Activated CD4-positive, alpha-beta T cell treated with anti-CD3 and anti-CD28 coated beads for 36 hours (primary cell): ENCODE measurements at regions not wholly inside any gene's neighbourhood (a gene's known extent, or its start where the extent isn't known, plus 50 kb on each side); places are given as distances from the start of the nearest gene placed in this dataset.

Experiments
- ATAC-seq: fragments of 200-7000 bp; cut with Tn5 transposase; one replicate; pipeline ENCODE4 v1.10.0; 2021; ENCODE audit warnings: mild to moderate bottlenecking, moderate library complexity
- CTCF ChIA-PET: fragments of 350-600 bp; sonication (Branson Sonifier 250); formaldehyde crosslinking; loops from one replicate; lab custom pipeline; 2021; ENCODE audit warnings: antibody characterized with exemption; lab: Charles Lee
- POLR2A ChIA-PET: fragments of 350-600 bp; sonication (Branson Sonifier 250); formaldehyde crosslinking; loops from one replicate; lab custom pipeline; 2021; ENCODE audit warnings: antibody characterized with exemption, inconsistent platforms; lab: Charles Lee
- DNase-seq: peaks from one replicate; pipeline ENCODE4 v3.0.0-alpha.2; 2020
- H3K27ac Mint-ChIP-seq: one replicate; pipeline ENCODE4 v1.8.0; 2021; ENCODE audit warnings: mixed read lengths
- H3K27me3 Mint-ChIP-seq: one replicate; pipeline ENCODE4 v1.8.0; 2021; ENCODE audit warnings: mixed read lengths
- H3K36me3 Mint-ChIP-seq: one replicate; pipeline ENCODE4 v1.8.0; 2021; ENCODE audit warnings: low read depth, mixed read lengths
- H3K4me1 Mint-ChIP-seq: one replicate; pipeline ENCODE4 v1.8.0; 2021; ENCODE audit warnings: mixed read lengths
- H3K4me3 Mint-ChIP-seq: one replicate; pipeline ENCODE4 v1.8.0; 2021; ENCODE audit warnings: mild to moderate bottlenecking, moderate library complexity, mixed read lengths
- H3K9me3 Mint-ChIP-seq: one replicate; pipeline ENCODE4 v1.8.0; 2021; ENCODE audit warnings: low read depth, mixed read lengths
- intact Hi-C, 2 experiments: fragments of 100-400 bp; cut with DNase I in 1 of 2; cut with micrococcal nuclease in 1 of 2; formaldehyde crosslinking; loops; one replicate each; pipeline versions ENCODE4 v1.14.2 to v1.15.1; 2022 to 2024; cut with DNase I, micrococcal nuclease

GRCh38 chr2:160550048-160550447 is 56.4 kb upstream of the RBMS1 start:
- Mint-ChIP-seq H3K27me3 (peaks cover 1% of the 10 kb centered on the region), H3K4me3 (no peak overlapping the region), H3K9me3 (peaks cover under 1% of the 10 kb centered on the region), H3K4me1 (peaks cover 4% of the 10 kb centered on the region), H3K27ac (no peak overlapping the region), H3K36me3 (no peaks in the 10 kb centered on the region)
- ChIA-PET CTCF (interaction anchor here (1.1 kb wide), 1 partner anchor 37 kb away, joined by 3 read pairs; no protein-coding TSS in a partner anchor), POLR2A (no interaction called here)
- intact Hi-C loops: no loop called here
- ATAC-seq (no peak), DNase-seq (no peak)

GRCh38 chr2:160551259-160551658 is 57.7 kb upstream of the RBMS1 start:
- Mint-ChIP-seq H3K36me3 (no peaks in the 10 kb centered on the region), H3K9me3 (no peaks in the 10 kb centered on the region), H3K4me1 (peaks cover 9% of the 10 kb centered on the region), H3K4me3 (no peak overlapping the region), H3K27me3 (peaks cover 1% of the 10 kb centered on the region), H3K27ac (no peak overlapping the region)
- CTCF ChIA-PET: no interaction called here
- intact Hi-C loops: no loop called here
- DNase-seq (no peak), ATAC-seq (no peak)
- POLR2A ChIA-PET: no interaction called here

GRCh38 chr2:160555420-160556071 is 61.9 kb upstream of the RBMS1 start:
- no peak for DNase-seq
- H3K27ac Mint-ChIP-seq: no peak overlapping the region
- intact Hi-C loops: no loop called here
- peaks cover 9% of the 10 kb centered on the region for H3K4me1 Mint-ChIP-seq
- H3K36me3 Mint-ChIP-seq: no peaks in the 10 kb centered on the region
- ChIA-PET CTCF (interaction anchor here (0.5 to 1.0 kb wide), 3 partner anchors 9 to 1949 kb away, joined by 3 to 4 read pairs (median 3); no protein-coding TSS in a partner anchor), POLR2A (no interaction called here)
- peak; percentile 36 for ATAC-seq
- H3K4me3 Mint-ChIP-seq: no peak overlapping the region
- no peaks in the 10 kb centered on the region for H3K9me3 Mint-ChIP-seq
- peaks cover 1% of the 10 kb centered on the region for H3K27me3 Mint-ChIP-seq

GRCh38 chr2:160557903-160558302 is 64.3 kb upstream of the RBMS1 start:
- no peaks in the 10 kb centered on the region for H3K27me3 Mint-ChIP-seq
- no peaks in the 10 kb centered on the region for H3K9me3 Mint-ChIP-seq
- CTCF ChIA-PET: interaction anchor here (0.7 kb wide), 1 partner anchor 428 kb away, joined by 3 read pairs; no protein-coding TSS in a partner anchor
- DNase-seq (no peak), ATAC-seq (no peak)
- peaks cover 5% of the 10 kb centered on the region for H3K4me1 Mint-ChIP-seq
- H3K36me3 Mint-ChIP-seq: no peaks in the 10 kb centered on the region
- H3K27ac Mint-ChIP-seq: no peak overlapping the region
- intact Hi-C loops: no loop called here
- no peak overlapping the region for H3K4me3 Mint-ChIP-seq
- POLR2A ChIA-PET: no interaction called here

- Mint-ChIP-seq H3K4me3 (no peak overlapping the region), H3K27ac (no peak overlapping the region), H3K9me3 (no peaks in the 10 kb centered on the region), H3K36me3 (no peaks in the 10 kb centered on the region), H3K4me1 (peaks cover 5% of the 10 kb centered on the region), H3K27me3 (no peaks in the 10 kb centered on the region)
- DNase-seq (no peak), ATAC-seq (no peak)
- POLR2A ChIA-PET: no interaction called here
- CTCF ChIA-PET: interaction anchor here (0.7 kb wide), 1 partner anchor 427 kb away, joined by 3 read pairs; no protein-coding TSS in a partner anchor
- intact Hi-C loops: no loop called here
Measured at GRCh38 chr2:160558531-160558930, 64.9 kb upstream of the RBMS1 start.

GRCh38 chr2:160561551-160562295 is 68.1 kb upstream of the RBMS1 start:
- no peaks in the 10 kb centered on the region for H3K27me3 Mint-ChIP-seq
- no peak for DNase-seq
- no peaks in the 10 kb centered on the region for H3K36me3 Mint-ChIP-seq
- H3K4me3 Mint-ChIP-seq: no peak overlapping the region
- peaks cover 12% of the 10 kb centered on the region for H3K4me1 Mint-ChIP-seq
- ChIA-PET CTCF (interaction anchor here (0.6 to 1.5 kb wide), 3 partner anchors 9 to 451 kb away, joined by 3 read pairs; no protein-coding TSS in a partner anchor), POLR2A (no interaction called here)
- no peak overlapping the region for H3K27ac Mint-ChIP-seq
- intact Hi-C loops: no loop called here
- peak; percentile 64 for ATAC-seq
- no peaks in the 10 kb centered on the region for H3K9me3 Mint-ChIP-seq

GRCh38 chr2:160562730-160563129 is 69.1 kb upstream of the RBMS1 start:
- DNase-seq (no peak), ATAC-seq (no peak)
- Mint-ChIP-seq H3K4me3 (no peak overlapping the region), H3K27me3 (no peaks in the 10 kb centered on the region), H3K27ac (no peak overlapping the region), H3K4me1 (peaks cover 12% of the 10 kb centered on the region), H3K9me3 (no peaks in the 10 kb centered on the region), H3K36me3 (no peaks in the 10 kb centered on the region)
- intact Hi-C loops: no loop called here
- POLR2A ChIA-PET: interaction anchor here (0.7 kb wide), 1 partner anchor 485 kb away, joined by 3 read pairs; no protein-coding TSS in a partner anchor
- CTCF ChIA-PET: interaction anchor here (0.6 to 1.5 kb wide), 2 partner anchors 10 to 175 kb away, joined by 3 to 4 read pairs; no protein-coding TSS in a partner anchor

- Mint-ChIP-seq H3K9me3 (no peaks in the 10 kb centered on the region), H3K27me3 (no peaks in the 10 kb centered on the region), H3K36me3 (no peaks in the 10 kb centered on the region), H3K4me1 (peaks cover 12% of the 10 kb centered on the region), H3K27ac (no peak overlapping the region), H3K4me3 (no peak overlapping the region)
- ChIA-PET POLR2A (no interaction called here), CTCF (interaction anchor here (0.8 to 1.5 kb wide), 3 partner anchors 9 to 28 kb away, joined by 3 to 4 read pairs (median 3); no protein-coding TSS in a partner anchor)
- intact Hi-C loops: no loop called here
- ATAC-seq (no peak), DNase-seq (no peak)
Measured at GRCh38 chr2:160564591-160564990, 71.0 kb upstream of the RBMS1 start.

GRCh38 chr2:160565099-160565845 is 71.7 kb upstream of the RBMS1 start:
- H3K4me3 Mint-ChIP-seq: no peak overlapping the region
- intact Hi-C loops: no loop called here
- no peak overlapping the region for H3K27ac Mint-ChIP-seq
- ATAC-seq (no peak), DNase-seq (no peak)
- POLR2A ChIA-PET: no interaction called here
- H3K27me3 Mint-ChIP-seq: no peaks in the 10 kb centered on the region
- no peaks in the 10 kb centered on the region for H3K9me3 Mint-ChIP-seq
- no peaks in the 10 kb centered on the region for H3K36me3 Mint-ChIP-seq
- CTCF ChIA-PET: interaction anchor here (1.0 to 1.5 kb wide), 3 partner anchors 10 to 29 kb away, joined by 3 to 4 read pairs (median 3); no protein-coding TSS in a partner anchor
- peaks cover 12% of the 10 kb centered on the region for H3K4me1 Mint-ChIP-seq

- no peaks in the 10 kb centered on the region for H3K27me3 Mint-ChIP-seq
- DNase-seq (no peak), ATAC-seq (no peak)
- H3K9me3 Mint-ChIP-seq: no peaks in the 10 kb centered on the region
- ChIA-PET POLR2A (no interaction called here), CTCF (interaction anchor here (0.7 kb wide), 1 partner anchor 52 kb away, joined by 4 read pairs; no protein-coding TSS in a partner anchor)
- H3K36me3 Mint-ChIP-seq: no peaks in the 10 kb centered on the region
- H3K27ac Mint-ChIP-seq: no peak overlapping the region
- intact Hi-C loops: no loop called here
- H3K4me1 Mint-ChIP-seq: peaks cover 12% of the 10 kb centered on the region
- H3K4me3 Mint-ChIP-seq: no peak overlapping the region
Measured at GRCh38 chr2:160566717-160567116, 73.1 kb upstream of the RBMS1 start.

GRCh38 chr2:160568856-160569255 is 75.2 kb upstream of the RBMS1 start:
- no peak for DNase-seq
- no peak for ATAC-seq
- H3K4me1 Mint-ChIP-seq: peaks cover 12% of the 10 kb centered on the region
- no peaks in the 10 kb centered on the region for H3K27me3 Mint-ChIP-seq
- H3K4me3 Mint-ChIP-seq: no peak overlapping the region
- intact Hi-C loops: no loop called here
- H3K36me3 Mint-ChIP-seq: no peaks in the 10 kb centered on the region
- ChIA-PET CTCF (interaction anchor here (1.6 kb wide), 1 partner anchor 22 kb away, joined by 3 read pairs; no protein-coding TSS in a partner anchor), POLR2A (no interaction called here)
- no peaks in the 10 kb centered on the region for H3K9me3 Mint-ChIP-seq
- no peak overlapping the region for H3K27ac Mint-ChIP-seq
